Smooth muscle cell (in vitro differentiated cells): ENCODE measurements at regions not wholly inside any gene's neighbourhood (a gene's known extent, or its start where the extent isn't known, plus 50 kb on each side); places are given as distances from the start of the nearest gene placed in this dataset.

ENCODE experiments used
- DNase-seq: peaks from one replicate; lab custom pipeline; 2025; ENCODE audit not compliant: unreplicated experiment; lab: John Stamatoyannopoulos, UW
- H2AFZ ChIP-seq: fragments of 200-600 bp; sonication (generic); 2 replicates; pipeline ENCODE4 v1.6.0; 2016; ENCODE audit warnings: antibody characterized with exemption, low read depth, mild to moderate bottlenecking
- H3F3A ChIP-seq: fragments of 200-600 bp; sonication (generic); 2 replicates; pipeline ENCODE4 v1.6.0; 2017; ENCODE audit warnings: antibody characterized with exemption, low read depth
- H3K27ac ChIP-seq: fragments of 200-600 bp; sonication (generic); 2 replicates; pipeline ENCODE4 v1.5.1; 2016; ENCODE audit warnings: low read depth, mild to moderate bottlenecking
- H3K27me3 ChIP-seq: fragments of 200-600 bp; sonication (generic); 2 replicates; pipeline ENCODE4 v1.6.1; 2016; ENCODE audit warnings: low read depth, mild to moderate bottlenecking
- H3K36me3 ChIP-seq: fragments of 200-600 bp; sonication (generic); 2 replicates; pipeline ENCODE4 v1.5.1; 2016; ENCODE audit warnings: low read depth
- H3K4me1 ChIP-seq: fragments of 200-600 bp; sonication (generic); 2 replicates; pipeline ENCODE4 v1.5.1; 2016; ENCODE audit warnings: low read depth
- H3K4me2 ChIP-seq: fragments of 200-600 bp; sonication (generic); 2 replicates; pipeline ENCODE4 v1.6.0; 2016; ENCODE audit warnings: mild to moderate bottlenecking
- H3K4me3 ChIP-seq: fragments of 200-600 bp; sonication (generic); 2 replicates; pipeline ENCODE4 v1.5.1; 2016; ENCODE audit warnings: mild to moderate bottlenecking
- H3K79me2 ChIP-seq: fragments of 200-600 bp; sonication (generic); 2 replicates; pipeline ENCODE4 v1.6.0; 2016; ENCODE audit warnings: low read depth, mild to moderate bottlenecking
- H3K9ac ChIP-seq: fragments of 200-600 bp; sonication (generic); 2 replicates; pipeline ENCODE4 v1.6.0; 2016; ENCODE audit warnings: low read depth
- H3K9me3 ChIP-seq: fragments of 200-600 bp; sonication (generic); replicated peaks from 2 replicates; pipeline ENCODE4 v1.5.1; 2016; ENCODE audit warnings: low read depth
- H4K20me1 ChIP-seq: fragments of 200-600 bp; sonication (generic); 2 replicates; pipeline ENCODE4 v1.6.0; 2016; ENCODE audit warnings: low read depth
- WGBS: methylation state at CpG from one replicate; pipeline ENCODE4 v1.1.7; 2016; ENCODE audit warnings: low lambda C conversion rate; 5-methylcytosine and 5-hydroxymethylcytosine counted together
- TF ChIP-seq, protein P1 (sequence below): fragments of 200-600 bp; sonication (generic); IDR thresholded peaks from 2 replicates; pipeline ENCODE4 v1.5.1; 2017; ENCODE audit warnings: borderline replicate concordance, mild to moderate bottlenecking, antibody characterized with exemption; ENCODE audit not compliant: insufficient read depth, poor library complexity, severe bottlenecking

DNA sequence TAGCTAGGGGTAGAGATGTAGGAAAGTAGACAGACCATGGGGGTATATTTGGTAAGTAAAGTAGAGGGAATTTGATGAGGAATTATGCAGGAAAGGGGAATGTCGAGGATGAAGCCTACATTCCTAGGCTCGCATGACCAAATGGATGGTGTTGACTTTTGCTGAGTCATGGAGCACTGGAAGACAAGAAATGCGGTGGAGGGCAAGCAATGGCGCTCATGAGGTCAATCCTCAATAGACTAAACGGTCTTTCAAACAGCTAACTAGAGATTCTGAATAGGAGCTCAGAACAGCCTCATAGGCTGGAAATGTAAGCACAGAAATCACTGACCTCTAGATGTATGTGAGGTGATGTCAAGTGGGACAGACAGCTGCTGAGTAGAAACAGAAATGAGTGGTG lies 50.7 kb upstream of the FST start:
- H3K4me2 ChIP-seq, result no peak overlapping the region

DNA sequence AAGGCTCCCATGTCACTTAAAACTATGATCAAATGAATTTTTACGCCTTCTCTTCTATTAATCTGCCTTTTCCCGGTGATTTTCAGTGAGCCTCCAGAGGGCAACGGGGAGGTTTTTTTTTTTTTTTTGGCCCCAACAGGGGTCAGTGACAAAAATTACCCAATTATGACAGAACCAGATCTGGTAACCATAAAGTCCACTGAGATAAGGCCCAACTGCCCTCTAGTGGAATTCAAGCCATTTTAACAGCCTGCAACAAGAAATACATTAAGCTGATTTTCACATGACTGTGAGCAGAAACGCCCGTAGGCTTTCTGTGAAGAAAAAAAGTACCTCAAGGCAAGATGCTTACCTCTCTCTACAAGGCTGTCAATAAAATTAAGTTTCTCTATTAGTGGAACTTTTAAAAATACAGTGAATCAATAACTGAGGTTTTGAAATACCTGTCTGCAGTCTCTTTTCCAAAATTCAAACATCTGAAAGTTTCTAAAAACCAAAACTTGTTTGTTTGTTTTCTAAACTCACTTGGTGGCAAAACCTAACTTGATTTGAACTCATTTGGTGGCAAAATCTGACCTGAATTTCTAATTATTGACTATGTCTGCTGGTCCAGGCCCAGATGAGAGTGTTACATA lies 49.7 kb upstream of the FST start:
- Histone ChIP-seq H3K4me3 (no peak overlapping the region), H4K20me1 (no peaks in the 10 kb centered on the region), H3K27me3 (no peaks in the 10 kb centered on the region), H3K27ac (peak overlapping the region; percentile 71), H3K36me3 (no peaks in the 10 kb centered on the region), H3F3A (no peaks in the 10 kb centered on the region), H3K4me1 (peaks cover 2% of the 10 kb centered on the region), H3K4me2 (peak overlapping the region; percentile 4), H3K79me2 (no peaks in the 10 kb centered on the region), H3K9me3 (no peaks in the 10 kb centered on the region), H3K9ac (peak overlapping the region; percentile 0), H2AFZ (peak overlapping the region; percentile 28)
- WGBS, result 46% methylated on average over 5 of the region's 5 CpGs
- no peak for DNase-seq
- TF ChIP-seq, protein P1, sequence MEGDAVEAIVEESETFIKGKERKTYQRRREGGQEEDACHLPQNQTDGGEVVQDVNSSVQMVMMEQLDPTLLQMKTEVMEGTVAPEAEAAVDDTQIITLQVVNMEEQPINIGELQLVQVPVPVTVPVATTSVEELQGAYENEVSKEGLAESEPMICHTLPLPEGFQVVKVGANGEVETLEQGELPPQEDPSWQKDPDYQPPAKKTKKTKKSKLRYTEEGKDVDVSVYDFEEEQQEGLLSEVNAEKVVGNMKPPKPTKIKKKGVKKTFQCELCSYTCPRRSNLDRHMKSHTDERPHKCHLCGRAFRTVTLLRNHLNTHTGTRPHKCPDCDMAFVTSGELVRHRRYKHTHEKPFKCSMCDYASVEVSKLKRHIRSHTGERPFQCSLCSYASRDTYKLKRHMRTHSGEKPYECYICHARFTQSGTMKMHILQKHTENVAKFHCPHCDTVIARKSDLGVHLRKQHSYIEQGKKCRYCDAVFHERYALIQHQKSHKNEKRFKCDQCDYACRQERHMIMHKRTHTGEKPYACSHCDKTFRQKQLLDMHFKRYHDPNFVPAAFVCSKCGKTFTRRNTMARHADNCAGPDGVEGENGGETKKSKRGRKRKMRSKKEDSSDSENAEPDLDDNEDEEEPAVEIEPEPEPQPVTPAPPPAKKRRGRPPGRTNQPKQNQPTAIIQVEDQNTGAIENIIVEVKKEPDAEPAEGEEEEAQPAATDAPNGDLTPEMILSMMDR, result peak; percentile 45

More for the DNA sequence above, 50.7 kb upstream of the FST start:
- peaks cover 7% of the 10 kb centered on the region for H3K4me1 ChIP-seq
- no peaks in the 10 kb centered on the region for H3K27me3 ChIP-seq
- WGBS, result 71% methylated on average over 5 of the region's 5 CpGs
- H3K27ac ChIP-seq, result no peak overlapping the region
- no peaks in the 10 kb centered on the region for H4K20me1 ChIP-seq
- no peaks in the 10 kb centered on the region for H3K36me3 ChIP-seq
- H3K4me3 ChIP-seq, result no peak overlapping the region
- TF ChIP-seq, protein P1, result no peak
- no peaks in the 10 kb centered on the region for H3F3A ChIP-seq
- H3K9ac ChIP-seq, result no peak overlapping the region
- DNase-seq, result no peak
- H2AFZ ChIP-seq, result no peak overlapping the region
- H3K9me3 ChIP-seq, result no peaks in the 10 kb centered on the region
- H3K79me2 ChIP-seq, result no peaks in the 10 kb centered on the region
